NB4 (cell line): ENCODE measurements at regions not wholly inside any gene's neighbourhood (a gene's known extent, or its start where the extent isn't known, plus 50 kb on each side); places are given as distances from the start of the nearest gene placed in this dataset.

Experiments
- CTCF ChIP-seq: IDR thresholded peaks from one replicate; pipeline ENCODE4 v1.5.1; 2012; ENCODE audit warnings: low read depth, low read length
- MAX ChIP-seq: IDR thresholded peaks from 2 replicates; pipeline ENCODE4 v1.6.1; 2011; ENCODE audit warnings: low read depth, low read length

GRCh38 chr5:74281166-74281565, 359.4 kb downstream of the ENC1 start:
- TF ChIP-seq CTCF (no peak), MAX (no peak)
